ENCODE measurements at regions not wholly inside any gene's neighbourhood (a gene's known extent, or its start where the extent isn't known, plus 50 kb on each side); places are given as distances from the start of the nearest gene placed in this dataset.
"Not testable (repeated sequence)": the region's sequence is repeated elsewhere in the genome, so short reads cannot be mapped to it uniquely, and the experiment has no call there.

DNA sequence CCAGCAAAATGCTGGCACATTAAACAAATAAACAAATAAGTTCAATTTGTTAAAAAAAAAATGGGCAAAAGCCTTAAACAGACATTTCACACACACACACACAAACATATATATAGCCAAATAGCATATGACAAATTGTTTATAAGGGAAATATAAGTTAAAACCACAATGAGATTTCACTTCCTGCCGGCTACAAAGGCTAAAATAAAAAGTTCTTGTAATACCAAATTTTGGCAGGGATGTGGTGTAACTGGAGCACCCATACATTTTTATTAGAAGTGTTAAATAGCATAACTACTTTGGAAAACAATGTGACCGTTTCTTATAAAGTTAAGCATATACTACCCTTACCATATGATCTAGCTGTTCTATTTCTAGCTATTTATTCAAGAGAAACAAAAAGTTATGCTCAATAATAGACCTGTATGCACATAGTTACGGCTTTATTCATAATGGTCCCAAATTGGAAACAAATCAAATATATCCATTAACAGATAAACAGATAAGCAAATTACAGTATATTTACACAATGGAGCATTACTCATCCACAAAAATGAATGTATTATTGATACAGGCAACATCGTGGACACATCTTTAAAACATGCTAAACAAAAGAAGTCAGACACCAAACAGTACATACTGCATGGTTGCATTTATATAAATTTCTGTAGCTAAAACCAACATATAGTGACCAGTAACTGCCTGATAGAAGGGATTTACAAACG lies 93.9 kb downstream of the EOMES start:
- FAIRE-seq: no peak

DNA sequence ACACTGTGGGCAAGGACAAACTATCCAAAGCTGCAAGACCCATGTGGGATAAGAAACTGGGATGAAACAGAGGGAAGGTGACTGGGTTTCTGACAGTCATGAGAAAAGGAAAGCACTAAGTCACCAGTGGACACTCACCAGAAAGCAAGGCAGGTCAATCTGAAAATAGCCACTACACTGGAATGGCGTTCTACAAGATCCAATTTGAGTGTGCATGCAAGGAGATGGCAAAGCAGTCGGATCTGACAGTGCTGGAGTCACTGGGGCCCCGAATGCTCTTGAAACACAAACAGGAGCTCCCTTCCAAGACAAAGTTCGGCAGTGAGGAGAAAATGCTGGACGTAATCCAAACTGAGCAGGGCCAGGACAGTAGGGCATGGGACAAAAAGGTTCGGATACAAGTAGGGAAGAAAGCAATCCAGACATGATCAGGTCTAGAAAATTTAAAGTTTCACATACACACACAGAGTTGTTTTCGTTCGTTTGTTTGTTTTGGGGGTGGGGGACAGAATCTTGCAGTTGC lies 95.5 kb downstream of the EOMES start:
- FAIRE-seq: no peak

DNA sequence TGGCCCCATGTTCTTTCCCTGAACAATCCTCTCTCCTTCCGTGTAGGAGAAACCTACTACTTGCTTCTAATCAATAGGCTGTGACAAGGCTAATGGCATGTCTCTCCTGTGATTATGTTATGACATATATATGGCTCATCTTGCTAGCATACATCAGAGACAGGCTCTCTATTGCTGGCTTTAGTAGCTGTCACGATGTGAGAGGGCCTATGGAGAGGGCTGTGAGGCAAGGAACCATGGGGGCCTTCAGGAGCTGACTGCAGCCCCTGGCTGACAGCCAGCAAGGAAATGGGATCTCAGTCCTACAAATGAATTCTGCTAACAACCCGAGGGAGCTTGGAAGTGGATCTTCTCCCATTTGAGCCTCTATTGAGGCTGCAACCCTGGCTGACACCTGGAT lies 96.3 kb downstream of the EOMES start:
- no peak for FAIRE-seq

DNA sequence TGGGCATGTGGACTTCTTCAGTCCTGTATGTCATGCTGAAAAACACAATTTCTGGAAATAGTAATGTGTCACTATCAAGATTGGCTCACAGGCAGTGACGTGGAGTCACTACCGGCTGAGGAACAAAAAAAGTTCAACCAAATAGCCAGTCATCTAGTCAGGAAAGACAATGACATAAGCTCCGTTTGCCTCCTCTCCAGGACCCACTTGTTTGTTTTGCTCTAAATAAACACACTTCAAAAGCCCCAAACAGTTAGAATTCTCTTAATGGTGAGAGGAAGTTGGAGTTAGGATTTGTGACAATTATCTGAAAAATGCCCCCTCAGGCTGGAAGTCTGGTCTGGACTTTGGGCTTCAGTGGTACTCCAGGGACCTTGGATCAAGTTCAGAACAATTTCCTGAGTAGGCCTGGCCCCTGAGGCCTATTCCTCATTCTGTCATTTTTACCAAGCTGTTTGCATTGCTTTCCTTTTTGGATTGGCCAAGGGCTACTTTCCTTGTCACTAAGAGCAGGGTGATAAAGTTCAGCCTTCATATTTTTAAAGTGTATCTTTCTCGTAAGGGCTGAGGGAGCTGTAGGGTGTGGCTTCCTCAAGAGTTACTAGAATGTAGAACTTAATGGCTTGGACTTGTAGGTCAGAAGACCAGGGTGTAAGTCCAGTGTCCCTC lies 98.9 kb downstream of the EOMES start:
- FAIRE-seq: no peak

- FAIRE-seq: no peak
Observed at GRCh38 chr3:27617552-27617951, 104.6 kb downstream of the EOMES start.

DNA sequence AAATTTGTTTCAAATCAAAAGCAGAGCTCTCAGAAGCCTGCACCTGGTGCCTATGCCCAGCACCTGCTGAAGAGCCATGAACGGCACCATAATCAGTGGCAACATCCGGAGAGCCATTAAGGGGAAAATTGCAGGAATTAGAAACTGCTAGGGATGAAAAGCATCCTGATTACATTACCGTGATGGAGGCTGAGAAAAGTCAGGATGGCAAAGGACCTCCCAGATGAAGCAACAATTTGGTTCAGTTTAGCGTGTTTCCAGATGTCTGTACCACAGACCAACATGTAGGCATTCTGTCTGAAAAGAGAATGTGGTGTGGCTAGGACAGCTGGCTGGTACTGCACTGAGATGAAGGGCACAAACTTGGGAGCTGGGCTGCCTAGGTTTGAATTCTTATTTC lies 106.1 kb downstream of the EOMES start:
- FAIRE-seq: no peak

DNA sequence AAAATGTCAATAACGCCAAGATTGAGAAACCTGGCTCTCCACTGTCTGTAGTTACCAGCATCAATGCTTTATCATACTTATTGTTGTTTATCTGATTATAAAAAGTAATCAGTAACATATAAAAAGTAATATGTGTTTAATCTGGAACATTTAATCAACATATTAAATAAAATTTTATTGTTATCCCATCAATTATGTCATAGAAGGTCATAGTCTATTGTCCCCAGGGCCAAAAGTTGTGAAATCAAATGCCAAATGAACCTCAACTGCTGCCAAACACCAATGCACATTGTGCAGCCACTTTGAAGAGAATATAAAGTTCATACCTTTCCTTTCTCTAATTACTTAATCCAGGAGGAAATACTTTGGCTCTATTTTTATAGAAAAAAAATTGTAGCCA lies 106.6 kb downstream of the EOMES start:
- no peak for FAIRE-seq

- FAIRE-seq: no peak
Observed at GRCh38 chr3:27614592-27614991, 107.5 kb downstream of the EOMES start.

- FAIRE-seq: no peak
Observed at GRCh38 chr3:27613846-27614500, 108.2 kb downstream of the EOMES start.

DNA sequence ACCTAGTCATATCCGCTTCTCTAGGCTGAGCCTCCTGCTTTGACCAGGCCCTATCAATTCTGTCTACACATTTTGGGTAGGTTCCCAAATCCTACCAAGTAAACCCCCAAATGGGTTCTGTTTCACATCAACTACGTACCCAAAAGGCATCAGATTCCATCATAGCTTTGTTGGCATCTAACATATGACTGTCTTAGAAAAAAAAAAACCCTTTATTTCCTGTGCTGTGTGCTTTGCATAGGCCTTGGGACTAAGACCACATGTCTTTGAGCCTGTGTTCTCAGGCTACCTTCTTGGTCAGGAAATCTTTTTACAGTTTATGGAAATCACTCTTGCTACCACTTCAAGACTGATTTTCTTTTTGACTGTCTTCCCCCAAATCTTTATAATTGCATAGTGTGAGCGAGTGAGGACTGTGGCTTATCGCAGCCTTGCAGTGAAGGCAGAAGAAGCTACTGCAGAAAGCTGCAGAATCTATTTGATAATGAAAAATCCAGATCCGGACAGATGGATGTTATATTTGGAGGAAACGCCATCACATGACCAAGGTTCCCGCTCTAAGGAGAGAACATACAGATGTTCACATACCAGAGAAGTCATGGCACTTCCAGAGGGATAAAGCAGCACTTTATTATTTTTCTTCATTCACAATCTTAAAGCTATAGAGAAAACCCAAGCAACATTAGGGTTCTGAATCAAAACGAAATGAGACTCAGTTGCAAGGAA lies 111.2 kb downstream of the EOMES start:
- FAIRE-seq: no peak

- FAIRE-seq: no peak
Observed at GRCh38 chr3:27607370-27607769, 114.8 kb downstream of the EOMES start.

DNA sequence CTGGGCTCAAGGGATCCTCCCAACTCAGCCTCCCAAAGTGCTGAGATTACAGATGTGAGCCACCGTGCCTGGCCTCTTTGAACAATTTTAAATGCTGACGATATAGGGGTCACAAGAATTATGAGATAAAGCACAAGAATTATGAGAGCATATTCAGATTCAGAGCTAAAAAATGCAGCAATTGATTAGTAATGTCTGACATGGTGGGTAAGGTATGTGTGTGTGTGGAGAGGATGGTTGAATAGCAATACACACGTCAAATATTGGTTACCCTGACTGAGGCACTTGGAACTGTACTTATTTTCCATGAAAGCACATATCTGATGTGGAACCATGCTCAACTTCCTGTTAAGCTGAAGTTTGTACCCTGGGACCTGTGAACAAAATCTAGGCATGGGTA lies 115.6 kb downstream of the EOMES start:
- no peak for FAIRE-seq

DNA sequence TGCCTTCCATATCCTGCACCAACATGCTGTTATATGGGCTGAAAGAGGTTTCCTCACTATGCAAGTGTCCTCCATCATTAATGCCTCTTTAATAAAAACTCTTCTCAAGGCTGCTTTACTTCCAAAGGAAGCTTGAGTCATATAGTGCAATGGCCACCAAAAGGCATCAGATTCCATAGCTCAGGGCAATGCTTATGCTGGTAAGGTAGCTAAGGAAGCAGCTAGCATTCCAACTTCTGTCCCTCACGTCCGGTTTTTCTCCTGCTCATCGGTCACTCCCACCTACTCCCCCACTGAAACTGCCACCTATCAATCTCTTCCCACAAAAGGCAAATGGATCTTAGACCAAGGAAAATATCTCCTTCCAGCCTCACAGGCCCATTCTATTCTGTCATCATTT lies 117.1 kb upstream of the SLC4A7 start:
- not testable (repeated sequence) for FAIRE-seq

GRCh38 chr3:27599741-27600140 lies 115.6 kb upstream of the SLC4A7 start:
- FAIRE-seq: not testable (repeated sequence)

DNA sequence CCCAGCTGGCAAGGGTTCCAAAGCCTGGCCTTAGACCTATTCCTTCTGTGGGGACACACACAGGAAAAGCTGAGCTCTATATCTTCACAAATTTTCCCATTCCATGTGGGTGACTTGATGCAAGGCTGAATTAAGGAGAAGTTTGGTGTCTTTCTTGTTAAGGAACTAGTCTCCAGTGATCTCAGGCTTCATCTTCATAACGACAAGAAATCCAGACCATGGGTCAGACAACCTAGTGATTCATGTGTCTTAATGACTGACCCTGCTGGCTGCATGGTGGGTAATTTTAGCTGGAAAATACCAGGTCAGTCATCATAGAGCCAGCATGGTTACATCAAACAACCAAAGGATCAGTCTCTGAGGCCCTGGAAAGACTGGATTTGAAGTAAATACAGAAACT lies 112.7 kb upstream of the SLC4A7 start:
- no peak for FAIRE-seq

DNA sequence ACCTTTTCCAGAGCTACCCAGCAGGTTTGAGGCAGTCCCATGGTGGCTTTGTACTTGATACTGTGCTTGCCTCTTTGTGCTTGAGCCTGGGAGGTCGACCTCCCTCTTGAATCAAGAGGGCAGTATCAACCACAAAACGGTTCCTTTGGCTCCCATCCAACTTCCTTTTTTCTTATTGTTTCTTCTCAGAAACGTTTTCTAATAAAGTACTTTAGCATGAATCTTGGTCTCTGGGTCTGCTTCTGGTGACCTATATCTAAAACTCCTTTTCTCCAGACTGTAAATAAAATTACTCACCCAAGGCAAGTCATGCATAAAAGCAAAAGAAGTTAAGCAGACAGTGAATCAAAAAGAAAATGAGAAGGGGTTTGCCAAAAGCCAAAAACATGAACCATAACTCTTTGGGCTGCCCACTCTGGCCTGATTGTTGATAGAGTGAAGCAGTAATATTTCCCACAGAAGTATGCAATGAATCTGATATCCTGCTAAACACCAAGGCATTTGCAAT lies 112.2 kb upstream of the SLC4A7 start:
- no peak for FAIRE-seq

DNA sequence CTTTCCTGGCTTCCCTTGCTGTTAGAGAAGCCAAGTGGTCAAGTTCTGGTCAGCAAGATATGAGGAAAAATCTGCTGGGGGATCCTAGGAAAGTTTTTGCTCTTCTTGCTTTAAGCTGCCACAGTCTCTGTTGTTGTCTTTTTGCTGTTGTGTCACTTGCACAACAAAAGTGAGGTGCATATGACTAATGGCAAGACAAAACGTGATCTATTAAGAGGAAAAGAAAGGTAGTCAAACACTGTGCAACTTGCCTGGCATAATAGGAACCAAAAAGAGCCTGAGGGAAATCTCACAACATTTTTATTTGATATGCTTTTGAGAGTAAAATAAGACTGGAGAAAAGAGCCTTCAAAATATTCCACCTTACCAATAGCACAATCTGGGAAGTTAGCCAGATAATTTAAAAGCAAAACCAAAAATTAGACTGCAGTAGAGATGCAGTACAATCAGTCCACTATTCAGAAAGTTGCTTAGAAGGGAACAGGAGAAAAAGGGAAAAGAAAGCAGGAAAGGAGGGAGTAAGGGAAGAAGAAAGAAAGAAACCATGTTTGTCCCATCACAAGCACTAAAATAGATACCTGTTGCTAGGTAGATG lies 110.0 kb upstream of the SLC4A7 start:
- no peak for FAIRE-seq

GRCh38 chr3:27593173-27593572 lies 109.0 kb upstream of the SLC4A7 start:
- FAIRE-seq: no peak

DNA sequence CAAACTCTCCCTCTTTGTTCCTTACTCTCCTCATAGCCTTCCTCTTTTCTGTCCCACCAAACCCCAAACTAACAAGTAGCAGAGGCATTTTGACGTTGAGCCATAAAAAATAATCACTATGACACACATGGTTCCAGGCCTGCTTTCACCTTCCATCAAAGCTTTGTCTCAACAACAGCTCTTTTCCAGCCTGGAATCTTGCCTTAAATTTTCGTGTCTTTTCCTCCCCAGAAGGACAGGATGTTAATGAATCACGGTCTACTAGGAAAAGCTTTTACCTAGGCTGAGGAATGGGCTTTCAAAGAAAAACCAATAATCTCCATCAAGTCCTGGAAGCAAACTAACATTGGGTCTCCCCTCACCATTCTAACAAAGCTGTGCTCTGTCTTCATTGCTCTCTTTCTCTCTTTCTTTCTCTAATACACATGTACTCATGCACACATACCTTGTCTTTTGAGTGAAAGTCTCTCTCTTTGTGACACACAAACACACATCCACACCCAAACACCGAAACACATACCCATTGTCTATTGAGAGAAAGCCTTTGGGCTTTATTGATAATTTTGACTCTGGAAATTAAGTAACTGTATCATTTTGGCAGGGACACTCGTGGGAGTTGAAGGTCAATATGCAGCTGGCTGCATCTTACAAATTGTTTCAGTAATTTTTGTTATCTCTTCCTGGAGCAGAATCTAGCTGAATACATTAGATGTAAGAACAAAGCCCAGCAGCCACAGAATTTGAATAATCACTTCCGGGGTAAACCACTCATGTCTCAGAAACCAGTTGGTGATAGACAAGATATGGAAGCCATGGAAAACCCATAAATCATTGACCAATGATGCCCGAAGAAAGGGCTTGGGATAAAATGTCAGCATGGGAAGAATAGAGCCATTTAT lies 107.4 kb upstream of the SLC4A7 start:
- FAIRE-seq: no peak

DNA sequence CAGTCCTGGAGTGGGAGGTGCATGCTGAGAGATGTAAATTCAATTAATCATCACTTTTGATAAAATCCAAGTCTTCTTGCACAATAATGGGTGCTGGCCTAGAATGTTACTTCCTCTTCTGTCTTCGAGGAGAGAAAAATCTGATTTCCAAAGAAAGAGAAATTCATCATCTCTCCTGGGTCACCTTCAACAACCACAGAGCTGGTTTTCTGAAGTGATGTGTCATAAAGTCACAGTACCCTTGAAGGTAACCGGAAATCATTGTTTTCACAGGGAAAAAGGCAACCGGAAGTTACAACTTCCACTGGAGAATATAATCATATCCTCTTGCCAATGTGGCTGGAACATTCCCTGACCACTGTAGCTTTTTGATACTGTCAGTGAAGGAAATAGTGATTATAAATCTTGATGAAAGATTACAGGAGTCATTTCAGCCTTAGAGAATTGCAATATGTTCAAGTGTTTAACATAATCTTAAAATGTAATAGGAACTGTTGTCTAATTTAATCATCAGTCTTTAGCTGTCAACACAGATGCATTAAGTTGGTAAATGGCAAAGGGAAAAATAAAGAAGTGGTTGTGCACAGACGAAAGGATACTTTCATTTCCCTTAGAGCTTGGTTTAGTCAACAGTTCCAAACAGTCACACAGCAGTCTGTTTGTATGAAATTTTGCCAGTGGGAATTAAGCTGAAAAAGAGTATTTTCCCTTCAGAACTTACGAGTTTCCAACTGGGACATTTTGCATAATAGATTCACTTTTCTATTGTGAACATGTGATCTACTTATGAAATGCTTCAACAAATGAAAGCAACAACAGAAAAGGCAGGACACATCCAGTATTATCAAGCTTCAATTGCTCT lies 106.5 kb upstream of the SLC4A7 start:
- FAIRE-seq: no peak
